Adrenal gland (tissue), 5 donors: ENCODE measurements at regions not wholly inside any gene's neighbourhood (a gene's known extent, or its start where the extent isn't known, plus 50 kb on each side); places are given as distances from the start of the nearest gene placed in this dataset.

Experiments
- CTCF ChIP-seq, 6 experiments: fragments of 450-650 bp in 4 of 6; fragments of 200-600 bp in 2 of 6; sonication (generic) in 1 of 6; IDR thresholded peaks; 1 replicate in 5 of 6; 2 replicates in 1 of 6; pipeline versions ENCODE4 v1.5.1 to v1.8.0; 2016 to 2021; ENCODE audit warnings: antibody characterized with exemption in 6 of 6, mild to moderate bottlenecking in 2 of 6, moderate library complexity in 1 of 6
- POLR2A ChIP-seq, 2 donors: fragments of 450-650 bp; IDR thresholded peaks; one replicate each; pipeline ENCODE4 v1.6.1; 2017; ENCODE audit warnings: antibody characterized with exemption in 2 of 2, mild to moderate bottlenecking in 2 of 2, moderate library complexity in 1 of 2
- donor health status: DM: no; HTN: no; CAD: no.

DNA sequence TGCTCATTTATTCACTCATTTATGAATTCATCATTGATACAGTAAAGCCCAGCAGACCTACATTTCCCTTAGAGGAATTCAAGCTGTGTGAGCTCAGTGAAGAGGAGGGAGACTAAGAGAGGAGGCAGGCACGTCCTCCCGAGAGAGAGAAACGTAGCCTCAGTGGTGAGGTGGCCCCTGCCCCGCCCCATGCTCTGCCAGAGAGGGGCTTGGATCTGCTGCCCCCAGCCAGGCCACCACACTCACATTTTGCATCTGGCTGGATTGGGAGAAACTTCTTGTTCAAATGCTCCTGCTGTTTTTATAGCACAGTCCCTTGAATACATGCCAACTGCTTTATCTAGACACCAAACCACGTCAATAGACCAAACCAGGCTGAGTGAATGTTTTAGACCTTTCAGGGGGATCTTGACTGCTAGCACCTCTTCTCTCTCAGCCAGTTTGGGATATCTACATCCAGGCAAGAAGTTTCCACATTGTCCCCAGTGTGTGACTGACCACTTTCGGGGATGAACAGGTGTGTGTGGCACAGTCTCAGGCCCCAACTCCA lies 67.7 kb upstream of the AJAP1 start:
- TF ChIP-seq CTCF (IDR thresholded peaks at IDR 0.05) (no peak), POLR2A (IDR thresholded peaks at IDR 0.05) (no peak)
